ENCODE measurements at regions not wholly inside any gene's neighbourhood (a gene's known extent, or its start where the extent isn't known, plus 50 kb on each side); places are given as distances from the start of the nearest gene placed in this dataset.

- TF ChIP-seq KDM1A (IDR thresholded peaks at IDR 0.05; ENCODE audit: borderline replicate concordance, low read length) = no peak
- TF ChIP-seq, protein P1, sequence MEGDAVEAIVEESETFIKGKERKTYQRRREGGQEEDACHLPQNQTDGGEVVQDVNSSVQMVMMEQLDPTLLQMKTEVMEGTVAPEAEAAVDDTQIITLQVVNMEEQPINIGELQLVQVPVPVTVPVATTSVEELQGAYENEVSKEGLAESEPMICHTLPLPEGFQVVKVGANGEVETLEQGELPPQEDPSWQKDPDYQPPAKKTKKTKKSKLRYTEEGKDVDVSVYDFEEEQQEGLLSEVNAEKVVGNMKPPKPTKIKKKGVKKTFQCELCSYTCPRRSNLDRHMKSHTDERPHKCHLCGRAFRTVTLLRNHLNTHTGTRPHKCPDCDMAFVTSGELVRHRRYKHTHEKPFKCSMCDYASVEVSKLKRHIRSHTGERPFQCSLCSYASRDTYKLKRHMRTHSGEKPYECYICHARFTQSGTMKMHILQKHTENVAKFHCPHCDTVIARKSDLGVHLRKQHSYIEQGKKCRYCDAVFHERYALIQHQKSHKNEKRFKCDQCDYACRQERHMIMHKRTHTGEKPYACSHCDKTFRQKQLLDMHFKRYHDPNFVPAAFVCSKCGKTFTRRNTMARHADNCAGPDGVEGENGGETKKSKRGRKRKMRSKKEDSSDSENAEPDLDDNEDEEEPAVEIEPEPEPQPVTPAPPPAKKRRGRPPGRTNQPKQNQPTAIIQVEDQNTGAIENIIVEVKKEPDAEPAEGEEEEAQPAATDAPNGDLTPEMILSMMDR (IDR thresholded peaks at IDR 0.05; ENCODE audit: control extremely low read depth in 1 of 3, insufficient read depth in 1 of 3, low read depth in 1 of 3, low read length in 3 of 3) = no peak
Observed at GRCh38 chr21:41641821-41642701, 124.8 kb downstream of the RIPK4 start.

Data from H1 (cell line).